ENCODE measurements at regions not wholly inside any gene's neighbourhood (a gene's known extent, or its start where the extent isn't known, plus 50 kb on each side); places are given as distances from the start of the nearest gene placed in this dataset.

- intact Hi-C loops (cut with micrococcal nuclease; ENCODE audit: unreplicated experiment) = no loop called here
- H3K27me3 ChIP-seq (replicated peaks; ENCODE audit: insufficient read depth, low read depth, low read length, poor library complexity) = peaks cover 5% of the 10 kb centered on the region
- H3K4me1 ChIP-seq (ENCODE audit: insufficient read depth, low read length, poor library complexity, severe bottlenecking) = no peaks in the 10 kb centered on the region
- POLR2A ChIA-PET (ENCODE audit: low non-redundant PET) = no interaction called here
- DNase-seq (ENCODE audit: low spot score) = no peak
- CTCF ChIA-PET = no interaction called here
- TF ChIP-seq EZH2 (IDR thresholded peaks at IDR 0.05; ENCODE audit: borderline replicate concordance, low read depth, low read length, poor library complexity, severe bottlenecking) (no peak), CTCF (conservative IDR thresholded peaks at IDR 0.05; ENCODE audit: low read depth, low read length) (no peak)
- H3K36me3 ChIP-seq (ENCODE audit: insufficient read depth, low read length, poor library complexity, severe bottlenecking) = no peaks in the 10 kb centered on the region
- H3K9me3 ChIP-seq (ENCODE audit: low read depth, low read length, poor library complexity, severe bottlenecking) = no peaks in the 10 kb centered on the region
- H3K4me3 ChIP-seq (ENCODE audit: low read depth, low read length, poor library complexity, severe bottlenecking) = no peak overlapping the region
- no peak overlapping the region for H3K27ac ChIP-seq (ENCODE audit: low read depth, low read length, poor library complexity, severe bottlenecking)
- BruUV-seq (replicated peaks) = no TSS peak
These were observed 326.0 kb upstream of the C16orf82 start for GRCh38 chr16:26740771-26741170.

GRCh38 chr16:26742040-26742439 is 324.7 kb upstream of the C16orf82 start:
- no TSS peak for BruUV-seq (replicated peaks)
- Histone ChIP-seq H3K9me3 (ENCODE audit: low read depth, low read length, poor library complexity, severe bottlenecking) (no peaks in the 10 kb centered on the region), H3K36me3 (ENCODE audit: insufficient read depth, low read length, poor library complexity, severe bottlenecking) (no peaks in the 10 kb centered on the region), H3K4me3 (ENCODE audit: low read depth, low read length, poor library complexity, severe bottlenecking) (no peak overlapping the region), H3K4me1 (ENCODE audit: insufficient read depth, low read length, poor library complexity, severe bottlenecking) (no peaks in the 10 kb centered on the region), H3K27me3 (replicated peaks; ENCODE audit: insufficient read depth, low read depth, low read length, poor library complexity) (peaks cover 5% of the 10 kb centered on the region), H3K27ac (ENCODE audit: low read depth, low read length, poor library complexity, severe bottlenecking) (no peak overlapping the region)
- TF ChIP-seq CTCF (conservative IDR thresholded peaks at IDR 0.05; ENCODE audit: low read depth, low read length) (no peak), EZH2 (IDR thresholded peaks at IDR 0.05; ENCODE audit: borderline replicate concordance, low read depth, low read length, poor library complexity, severe bottlenecking) (no peak)
- no peak for DNase-seq (ENCODE audit: low spot score)
- intact Hi-C loops (cut with micrococcal nuclease; ENCODE audit: unreplicated experiment) = no loop called here
- CTCF ChIA-PET = no interaction called here
- POLR2A ChIA-PET (ENCODE audit: low non-redundant PET) = no interaction called here

- no peak overlapping the region for H3K27ac ChIP-seq (ENCODE audit: low read depth, low read length, poor library complexity, severe bottlenecking)
- no peaks in the 10 kb centered on the region for H3K9me3 ChIP-seq (ENCODE audit: low read depth, low read length, poor library complexity, severe bottlenecking)
- H3K4me1 ChIP-seq (ENCODE audit: insufficient read depth, low read length, poor library complexity, severe bottlenecking) = no peaks in the 10 kb centered on the region
- TF ChIP-seq CTCF (conservative IDR thresholded peaks at IDR 0.05; ENCODE audit: low read depth, low read length) (no peak), EZH2 (IDR thresholded peaks at IDR 0.05; ENCODE audit: borderline replicate concordance, low read depth, low read length, poor library complexity, severe bottlenecking) (no peak)
- intact Hi-C loops (cut with micrococcal nuclease; ENCODE audit: unreplicated experiment) = no loop called here
- no TSS peak for BruUV-seq (replicated peaks)
- DNase-seq (ENCODE audit: low spot score) = no peak
- H3K4me3 ChIP-seq (ENCODE audit: low read depth, low read length, poor library complexity, severe bottlenecking) = no peak overlapping the region
- peaks cover under 1% of the 10 kb centered on the region for H3K27me3 ChIP-seq (replicated peaks; ENCODE audit: insufficient read depth, low read depth, low read length, poor library complexity)
- CTCF ChIA-PET = no interaction called here
- POLR2A ChIA-PET (ENCODE audit: low non-redundant PET) = no interaction called here
- no peaks in the 10 kb centered on the region for H3K36me3 ChIP-seq (ENCODE audit: insufficient read depth, low read length, poor library complexity, severe bottlenecking)
These were observed 322.3 kb upstream of the C16orf82 start for GRCh38 chr16:26744430-26744829.
